Endodermal cell (in vitro differentiated cells): ENCODE measurements at regions not wholly inside any gene's neighbourhood (a gene's known extent, or its start where the extent isn't known, plus 50 kb on each side); places are given as distances from the start of the nearest gene placed in this dataset.

Experiments
- DNase-seq: peaks from one replicate; pipeline ENCODE4 v3.0.0-alpha.2; 2017
- H3K27ac ChIP-seq: 2 replicates; pipeline ENCODE4 v1.5.1; 2013; ENCODE audit warnings: mild to moderate bottlenecking, low read depth, low read length, moderate library complexity
- H3K27me3 ChIP-seq: 2 replicates; pipeline ENCODE4 v1.6.1; 2013; ENCODE audit warnings: mild to moderate bottlenecking, low read length, moderate library complexity; ENCODE audit not compliant: insufficient read depth, control insufficient read depth, poor library complexity, severe bottlenecking
- H3K36me3 ChIP-seq: 2 replicates; pipeline ENCODE4 v1.7.0; 2013; ENCODE audit warnings: mild to moderate bottlenecking, low read length, moderate library complexity; ENCODE audit not compliant: control insufficient read depth, insufficient read depth
- H3K4me1 ChIP-seq: one replicate; pipeline ENCODE4 v1.7.0; 2013; ENCODE audit warnings: low read length; ENCODE audit not compliant: control insufficient read depth, insufficient read depth
- H3K4me3 ChIP-seq: 2 replicates; pipeline ENCODE4 v1.5.1; 2013; ENCODE audit warnings: mild to moderate bottlenecking, low read length, moderate library complexity
- H3K9ac ChIP-seq: 2 replicates; pipeline ENCODE4 v1.6.1; 2013; ENCODE audit warnings: mild to moderate bottlenecking, low read length, moderate library complexity; ENCODE audit not compliant: poor library complexity, severe bottlenecking; ENCODE audit errors: extremely low read depth
- H3K9me3 ChIP-seq: 2 replicates; pipeline ENCODE4 v1.6.1; 2013; ENCODE audit warnings: mild to moderate bottlenecking, low read length, moderate library complexity; ENCODE audit not compliant: control insufficient read depth
- H3K27ac Mint-ChIP-seq: 2 replicates; pipeline ENCODE4 v1.8.0; 2020; ENCODE audit warnings: mixed read lengths
- H3K27me3 Mint-ChIP-seq: 2 replicates; pipeline ENCODE4 v1.8.0; 2021; ENCODE audit warnings: mild to moderate bottlenecking, mixed read lengths; ENCODE audit not compliant: insufficient read depth
- H3K36me3 Mint-ChIP-seq: 2 replicates; pipeline ENCODE4 v1.8.0; 2020; ENCODE audit warnings: low read depth, mixed read lengths
- H3K4me1 Mint-ChIP-seq: 2 replicates; pipeline ENCODE4 v1.8.0; 2020; ENCODE audit warnings: mixed read lengths
- H3K4me3 Mint-ChIP-seq: 2 replicates; pipeline ENCODE4 v1.8.0; 2020; ENCODE audit warnings: mild to moderate bottlenecking, moderate library complexity, mixed read lengths
- H3K9me3 Mint-ChIP-seq: 2 replicates; pipeline ENCODE4 v1.8.0; 2020; ENCODE audit warnings: mild to moderate bottlenecking, mixed read lengths
- WGBS, 2 experiments: methylation state at CpG; one replicate each; pipeline versions ENCODE4 v1.1.5 to v1.1.7; 2013; ENCODE audit warnings: missing lambda C conversion rate in 2 of 2, mixed read lengths in 1 of 2; ENCODE audit not compliant: insufficient coverage in 1 of 2, insufficient read length in 1 of 2; 5-methylcytosine and 5-hydroxymethylcytosine counted together
- TF ChIP-seq, protein P1 (sequence below): fragments of 200-600 bp; sonication (generic); conservative IDR thresholded peaks from 2 replicates; pipeline ENCODE4 v1.5.0; 2021; ENCODE audit warnings: antibody characterized with exemption, mild to moderate bottlenecking

DNA sequence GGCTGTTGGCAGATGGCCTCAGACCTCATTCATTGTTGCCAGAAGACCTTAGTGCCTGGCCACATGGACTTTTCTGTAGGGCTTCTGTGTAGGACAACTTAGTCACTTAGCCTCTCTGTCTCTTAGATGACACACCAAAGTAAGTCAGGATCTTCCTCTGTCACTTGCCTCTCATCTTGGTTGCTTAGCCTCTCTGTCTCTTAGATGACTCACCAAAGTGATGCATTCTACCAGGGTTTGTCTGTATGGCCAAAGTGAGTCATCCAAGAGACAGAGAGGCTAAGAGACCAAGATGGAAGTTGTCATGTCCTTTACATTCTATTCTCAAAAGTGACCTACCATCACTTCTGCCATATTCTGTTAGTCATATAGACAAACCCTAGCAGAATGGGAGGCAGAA, 255.9 kb upstream of the DEFB112 start:
- Mint-ChIP-seq H3K27me3 (no peaks in the 10 kb centered on the region), H3K9me3 (no peaks in the 10 kb centered on the region), H3K4me3 (no peak overlapping the region), H3K27ac (no peak overlapping the region), H3K36me3 (no peaks in the 10 kb centered on the region), H3K4me1 (peaks cover 33% of the 10 kb centered on the region)
- Histone ChIP-seq H3K27ac (no peak overlapping the region), H3K9ac (no peak overlapping the region), H3K9me3 (no peaks in the 10 kb centered on the region), H3K4me3 (no peak overlapping the region), H3K27me3 (no peaks in the 10 kb centered on the region), H3K36me3 (no peaks in the 10 kb centered on the region), H3K4me1 (peaks cover 8% of the 10 kb centered on the region)
- DNase-seq, result no peak
- TF ChIP-seq, protein P1, sequence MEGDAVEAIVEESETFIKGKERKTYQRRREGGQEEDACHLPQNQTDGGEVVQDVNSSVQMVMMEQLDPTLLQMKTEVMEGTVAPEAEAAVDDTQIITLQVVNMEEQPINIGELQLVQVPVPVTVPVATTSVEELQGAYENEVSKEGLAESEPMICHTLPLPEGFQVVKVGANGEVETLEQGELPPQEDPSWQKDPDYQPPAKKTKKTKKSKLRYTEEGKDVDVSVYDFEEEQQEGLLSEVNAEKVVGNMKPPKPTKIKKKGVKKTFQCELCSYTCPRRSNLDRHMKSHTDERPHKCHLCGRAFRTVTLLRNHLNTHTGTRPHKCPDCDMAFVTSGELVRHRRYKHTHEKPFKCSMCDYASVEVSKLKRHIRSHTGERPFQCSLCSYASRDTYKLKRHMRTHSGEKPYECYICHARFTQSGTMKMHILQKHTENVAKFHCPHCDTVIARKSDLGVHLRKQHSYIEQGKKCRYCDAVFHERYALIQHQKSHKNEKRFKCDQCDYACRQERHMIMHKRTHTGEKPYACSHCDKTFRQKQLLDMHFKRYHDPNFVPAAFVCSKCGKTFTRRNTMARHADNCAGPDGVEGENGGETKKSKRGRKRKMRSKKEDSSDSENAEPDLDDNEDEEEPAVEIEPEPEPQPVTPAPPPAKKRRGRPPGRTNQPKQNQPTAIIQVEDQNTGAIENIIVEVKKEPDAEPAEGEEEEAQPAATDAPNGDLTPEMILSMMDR, result no peak

- Histone ChIP-seq H3K9me3 (no peaks in the 10 kb centered on the region), H3K27ac (no peak overlapping the region), H3K27me3 (no peaks in the 10 kb centered on the region), H3K36me3 (no peaks in the 10 kb centered on the region), H3K4me3 (no peak overlapping the region), H3K4me1 (no peaks in the 10 kb centered on the region), H3K9ac (no peak overlapping the region)
- Mint-ChIP-seq H3K27me3 (no peaks in the 10 kb centered on the region), H3K27ac (no peak overlapping the region), H3K36me3 (no peaks in the 10 kb centered on the region), H3K4me3 (no peak overlapping the region), H3K9me3 (peaks cover 1% of the 10 kb centered on the region), H3K4me1 (peaks cover 5% of the 10 kb centered on the region)
- DNase-seq, result no peak
- TF ChIP-seq, protein P1, result no peak
These were observed 268.8 kb upstream of the DEFB112 start for GRCh38 chr6:50318536-50318935.

DNA sequence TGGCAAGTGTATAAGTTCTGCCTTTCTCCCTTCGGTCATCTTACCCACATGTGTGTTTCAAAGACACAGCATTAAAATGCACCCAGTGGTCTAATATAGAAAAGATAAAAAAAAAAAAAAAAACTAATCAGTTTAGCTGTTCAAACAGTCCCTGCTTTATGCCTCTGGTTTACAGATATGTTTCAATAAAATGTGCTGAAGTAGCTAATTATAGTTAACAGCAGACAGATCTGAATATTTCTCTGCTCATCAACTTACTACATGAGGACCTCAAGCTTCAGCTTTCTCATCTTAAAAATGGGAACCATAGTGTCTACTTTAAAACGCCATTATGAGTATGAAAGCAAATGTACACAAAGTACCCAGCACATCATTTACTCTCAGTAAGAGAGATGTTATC, 280.6 kb upstream of the DEFB112 start:
- Mint-ChIP-seq H3K4me1 (no peaks in the 10 kb centered on the region), H3K27me3 (no peaks in the 10 kb centered on the region), H3K4me3 (no peak overlapping the region), H3K9me3 (peaks cover 10% of the 10 kb centered on the region), H3K36me3 (no peaks in the 10 kb centered on the region), H3K27ac (no peak overlapping the region)
- H3K9ac ChIP-seq, result no peak overlapping the region
- H3K27me3 ChIP-seq, result no peaks in the 10 kb centered on the region
- WGBS, 2 experiments, result 89% methylated on average over 2 of the region's 2 CpGs; no CpG with 5 or more reads in 1 of the 2 experiments
- H3K27ac ChIP-seq, result no peak overlapping the region
- H3K4me1 ChIP-seq, result no peaks in the 10 kb centered on the region
- DNase-seq, result no peak
- H3K4me3 ChIP-seq, result no peak overlapping the region
- H3K9me3 ChIP-seq, result no peaks in the 10 kb centered on the region
- H3K36me3 ChIP-seq, result no peaks in the 10 kb centered on the region
- TF ChIP-seq, protein P1, result no peak
